GM23338 (cell line): ENCODE measurements at regions not wholly inside any gene's neighbourhood (a gene's known extent, or its start where the extent isn't known, plus 50 kb on each side); places are given as distances from the start of the nearest gene placed in this dataset.

ENCODE experiments used
- ATAC-seq: fragments of 200-7000 bp; cut with Tn5 transposase; 3 replicates; pipeline ENCODE4 v1.9.1; 2020
- DNase-seq: peaks from one replicate; pipeline ENCODE4 v3.0.0-alpha.2; 2015; ENCODE audit warnings: low spot score
- H2AFZ ChIP-seq: fragments of 200-600 bp; sonication (generic); 2 replicates; pipeline ENCODE4 v1.8.0; 2016; ENCODE audit warnings: antibody characterized with exemption, mild to moderate bottlenecking, moderate library complexity
- H3F3A ChIP-seq: fragments of 200-600 bp; sonication (generic); replicated peaks from 2 replicates; pipeline ENCODE4 v1.8.0; 2017; ENCODE audit warnings: antibody characterized with exemption, mixed run types, low read depth
- H3K27ac ChIP-seq: fragments of 200-600 bp; sonication (generic); 2 replicates; pipeline ENCODE4 v1.6.1; 2016; ENCODE audit warnings: low read depth
- H3K27me3 ChIP-seq: fragments of 200-600 bp; sonication (generic); 2 replicates; pipeline ENCODE4 v1.8.0; 2016; ENCODE audit warnings: mild to moderate bottlenecking, mixed run types, moderate library complexity; ENCODE audit not compliant: insufficient read depth
- H3K36me3 ChIP-seq: fragments of 200-600 bp; sonication (generic); 2 replicates; pipeline ENCODE4 v1.8.0; 2016; ENCODE audit warnings: mild to moderate bottlenecking; ENCODE audit not compliant: insufficient read depth
- H3K4me1 ChIP-seq: fragments of 200-600 bp; sonication (generic); 2 replicates; pipeline ENCODE4 v1.8.0; 2016; ENCODE audit warnings: mild to moderate bottlenecking, moderate library complexity; ENCODE audit not compliant: insufficient read depth
- H3K4me2 ChIP-seq: fragments of 200-600 bp; sonication (generic); 2 replicates; pipeline ENCODE4 v1.7.1; 2017; ENCODE audit warnings: mixed run types
- H3K4me3 ChIP-seq: fragments of 200-600 bp; sonication (generic); 2 replicates; pipeline ENCODE4 v1.6.1; 2016; ENCODE audit warnings: mixed run types
- H3K79me2 ChIP-seq: fragments of 200-600 bp; sonication (generic); replicated peaks from 2 replicates; pipeline ENCODE4 v1.8.0; 2017; ENCODE audit warnings: mild to moderate bottlenecking; ENCODE audit not compliant: insufficient read depth
- H3K9me2 ChIP-seq: fragments of 200-600 bp; sonication (generic); 2 replicates; pipeline ENCODE4 v1.8.0; 2017; ENCODE audit not compliant: insufficient read depth
- H4K20me1 ChIP-seq: fragments of 200-600 bp; sonication (generic); replicated peaks from 2 replicates; pipeline ENCODE4 v1.8.0; 2017; ENCODE audit warnings: mild to moderate bottlenecking; ENCODE audit not compliant: insufficient read depth
- H3K27ac Mint-ChIP-seq: 2 replicates; pipeline ENCODE4 v1.8.0; 2020; ENCODE audit warnings: inconsistent platforms, mild to moderate bottlenecking, moderate library complexity, mixed read lengths
- H3K27me3 Mint-ChIP-seq: 3 replicates; pipeline ENCODE4 v1.8.0; 2022; ENCODE audit warnings: low read depth, mild to moderate bottlenecking, moderate library complexity, mixed read lengths, inconsistent platforms; ENCODE audit not compliant: insufficient read depth, poor library complexity
- H3K36me3 Mint-ChIP-seq: 3 replicates; pipeline ENCODE4 v1.8.0; 2021; ENCODE audit warnings: low read depth, mild to moderate bottlenecking, inconsistent platforms, moderate library complexity, mixed read lengths
- H3K4me1 Mint-ChIP-seq: 3 replicates; pipeline ENCODE4 v1.8.0; 2020; ENCODE audit warnings: mild to moderate bottlenecking, inconsistent platforms, mixed read lengths
- H3K4me3 Mint-ChIP-seq: 3 replicates; pipeline ENCODE4 v1.8.0; 2021; ENCODE audit warnings: moderate library complexity, mild to moderate bottlenecking, inconsistent platforms, mixed read lengths
- H3K9me3 Mint-ChIP-seq: 3 replicates; pipeline ENCODE4 v1.8.0; 2020; ENCODE audit warnings: moderate library complexity, mild to moderate bottlenecking, inconsistent platforms, mixed read lengths
- CREB1 ChIP-seq: fragments of 250-450 bp; sonication (Bioruptor Pico); IDR thresholded peaks from 2 replicates; pipeline ENCODE4 v1.5.0; 2020; ENCODE audit warnings: low read depth, mild to moderate bottlenecking, moderate library complexity
- EZH2 ChIP-seq: fragments of 200-600 bp; sonication (generic); IDR thresholded peaks from one replicate; pipeline ENCODE4 v1.8.0; 2017; ENCODE audit warnings: antibody characterized with exemption, mild to moderate bottlenecking, low read depth; ENCODE audit not compliant: unreplicated experiment
- EZH2phosphoT487 ChIP-seq: fragments of 200-600 bp; sonication (generic); IDR thresholded peaks from one replicate; pipeline ENCODE4 v1.8.1; 2018; ENCODE audit warnings: antibody characterized with exemption; ENCODE audit not compliant: unreplicated experiment
- POLR2AphosphoS5 ChIP-seq: IDR thresholded peaks from 2 replicates; pipeline ENCODE4 v1.6.1; 2016; ENCODE audit warnings: antibody characterized with exemption, low read depth
- ZNF331 ChIP-seq: fragments of 250-450 bp; sonication (Bioruptor Pico); IDR thresholded peaks from 2 replicates; pipeline ENCODE4 v1.5.0; 2020; ENCODE audit warnings: low read depth, mild to moderate bottlenecking, moderate library complexity
- TF ChIP-seq, protein P1 (sequence below): fragments of 250-450 bp; sonication (Bioruptor Pico); IDR thresholded peaks from 2 replicates; pipeline ENCODE4 v1.5.0; 2020; ENCODE audit warnings: mild to moderate bottlenecking, moderate library complexity
- TF ChIP-seq, protein P2 (sequence below): IDR thresholded peaks from 2 replicates; pipeline ENCODE4 v1.6.1; 2016; ENCODE audit warnings: antibody characterized with exemption

DNA sequence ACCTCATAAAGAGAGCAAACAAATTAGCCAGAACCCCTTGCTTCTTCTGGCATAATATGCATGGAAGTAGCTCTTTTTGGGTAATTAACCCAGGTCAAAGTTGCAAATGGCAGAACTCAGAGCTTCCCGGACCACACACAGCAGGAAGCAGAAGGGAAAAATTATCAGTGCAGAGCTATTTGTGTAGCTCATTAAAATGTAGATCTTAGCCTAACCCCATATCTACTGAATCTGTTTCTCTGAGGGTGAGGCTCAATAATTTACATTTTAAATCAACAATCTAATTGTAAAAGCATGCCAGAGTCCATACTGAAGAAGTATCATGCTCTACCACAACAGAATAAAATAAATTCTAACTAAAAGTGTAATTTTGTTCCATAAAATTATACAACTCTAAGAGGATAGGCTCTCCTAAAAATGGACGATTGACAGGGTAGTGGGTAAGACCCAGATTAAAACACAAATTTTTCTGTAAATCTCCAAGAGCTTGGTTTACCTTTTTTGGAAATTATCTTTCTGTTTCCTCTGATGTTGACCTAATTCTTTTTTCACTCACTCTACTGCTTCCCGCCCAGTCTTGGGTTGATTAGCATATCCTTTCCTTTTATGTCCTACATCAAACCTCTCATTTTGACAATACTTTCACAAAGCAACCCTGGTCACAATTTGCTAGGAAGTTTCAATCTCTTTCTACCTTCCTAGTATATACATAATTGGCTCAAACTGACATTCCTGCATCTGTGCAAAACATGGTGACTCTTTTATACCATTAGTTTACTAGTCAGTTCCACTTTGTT lies 213.3 kb upstream of the SLC16A7 start (continued):
- TF ChIP-seq EZH2phosphoT487 (no peak), EZH2 (no peak), POLR2AphosphoS5 (no peak)
- TF ChIP-seq, protein P1, sequence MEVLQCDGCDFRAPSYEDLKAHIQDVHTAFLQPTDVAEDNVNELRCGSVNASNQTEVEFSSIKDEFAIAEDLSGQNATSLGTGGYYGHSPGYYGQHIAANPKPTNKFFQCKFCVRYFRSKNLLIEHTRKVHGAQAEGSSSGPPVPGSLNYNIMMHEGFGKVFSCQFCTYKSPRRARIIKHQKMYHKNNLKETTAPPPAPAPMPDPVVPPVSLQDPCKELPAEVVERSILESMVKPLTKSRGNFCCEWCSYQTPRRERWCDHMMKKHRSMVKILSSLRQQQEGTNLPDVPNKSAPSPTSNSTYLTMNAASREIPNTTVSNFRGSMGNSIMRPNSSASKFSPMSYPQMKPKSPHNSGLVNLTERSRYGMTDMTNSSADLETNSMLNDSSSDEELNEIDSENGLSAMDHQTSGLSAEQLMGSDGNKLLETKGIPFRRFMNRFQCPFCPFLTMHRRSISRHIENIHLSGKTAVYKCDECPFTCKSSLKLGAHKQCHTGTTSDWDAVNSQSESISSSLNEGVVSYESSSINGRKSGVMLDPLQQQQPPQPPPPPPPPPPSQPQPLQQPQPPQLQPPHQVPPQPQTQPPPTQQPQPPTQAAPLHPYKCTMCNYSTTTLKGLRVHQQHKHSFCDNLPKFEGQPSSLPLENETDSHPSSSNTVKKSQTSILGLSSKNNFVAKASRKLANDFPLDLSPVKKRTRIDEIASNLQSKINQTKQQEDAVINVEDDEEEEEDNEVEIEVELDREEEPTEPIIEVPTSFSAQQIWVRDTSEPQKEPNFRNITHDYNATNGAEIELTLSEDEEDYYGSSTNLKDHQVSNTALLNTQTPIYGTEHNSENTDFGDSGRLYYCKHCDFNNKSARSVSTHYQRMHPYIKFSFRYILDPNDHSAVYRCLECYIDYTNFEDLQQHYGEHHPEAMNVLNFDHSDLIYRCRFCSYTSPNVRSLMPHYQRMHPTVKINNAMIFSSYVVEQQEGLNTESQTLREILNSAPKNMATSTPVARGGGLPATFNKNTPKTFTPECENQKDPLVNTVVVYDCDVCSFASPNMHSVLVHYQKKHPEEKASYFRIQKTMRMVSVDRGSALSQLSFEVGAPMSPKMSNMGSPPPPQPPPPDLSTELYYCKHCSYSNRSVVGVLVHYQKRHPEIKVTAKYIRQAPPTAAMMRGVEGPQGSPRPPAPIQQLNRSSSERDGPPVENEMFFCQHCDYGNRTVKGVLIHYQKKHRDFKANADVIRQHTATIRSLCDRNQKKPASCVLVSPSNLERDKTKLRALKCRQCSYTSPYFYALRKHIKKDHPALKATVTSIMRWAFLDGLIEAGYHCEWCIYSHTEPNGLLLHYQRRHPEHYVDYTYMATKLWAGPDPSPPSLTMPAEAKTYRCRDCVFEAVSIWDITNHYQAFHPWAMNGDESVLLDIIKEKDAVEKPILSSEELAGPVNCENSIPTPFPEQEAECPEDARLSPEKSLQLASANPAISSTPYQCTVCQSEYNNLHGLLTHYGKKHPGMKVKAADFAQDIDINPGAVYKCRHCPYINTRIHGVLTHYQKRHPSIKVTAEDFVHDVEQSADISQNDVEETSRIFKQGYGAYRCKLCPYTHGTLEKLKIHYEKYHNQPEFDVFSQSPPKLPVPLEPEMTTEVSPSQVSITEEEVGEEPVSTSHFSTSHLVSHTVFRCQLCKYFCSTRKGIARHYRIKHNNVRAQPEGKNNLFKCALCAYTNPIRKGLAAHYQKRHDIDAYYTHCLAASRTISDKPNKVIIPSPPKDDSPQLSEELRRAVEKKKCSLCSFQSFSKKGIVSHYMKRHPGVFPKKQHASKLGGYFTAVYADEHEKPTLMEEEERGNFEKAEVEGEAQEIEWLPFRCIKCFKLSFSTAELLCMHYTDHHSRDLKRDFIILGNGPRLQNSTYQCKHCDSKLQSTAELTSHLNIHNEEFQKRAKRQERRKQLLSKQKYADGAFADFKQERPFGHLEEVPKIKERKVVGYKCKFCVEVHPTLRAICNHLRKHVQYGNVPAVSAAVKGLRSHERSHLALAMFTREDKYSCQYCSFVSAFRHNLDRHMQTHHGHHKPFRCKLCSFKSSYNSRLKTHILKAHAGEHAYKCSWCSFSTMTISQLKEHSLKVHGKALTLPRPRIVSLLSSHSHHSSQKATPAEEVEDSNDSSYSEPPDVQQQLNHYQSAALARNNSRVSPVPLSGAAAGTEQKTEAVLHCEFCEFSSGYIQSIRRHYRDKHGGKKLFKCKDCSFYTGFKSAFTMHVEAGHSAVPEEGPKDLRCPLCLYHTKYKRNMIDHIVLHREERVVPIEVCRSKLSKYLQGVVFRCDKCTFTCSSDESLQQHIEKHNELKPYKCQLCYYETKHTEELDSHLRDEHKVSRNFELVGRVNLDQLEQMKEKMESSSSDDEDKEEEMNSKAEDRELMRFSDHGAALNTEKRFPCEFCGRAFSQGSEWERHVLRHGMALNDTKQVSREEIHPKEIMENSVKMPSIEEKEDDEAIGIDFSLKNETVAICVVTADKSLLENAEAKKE (CRISPR knock-in tag) = no peak
- TF ChIP-seq, protein P2, sequence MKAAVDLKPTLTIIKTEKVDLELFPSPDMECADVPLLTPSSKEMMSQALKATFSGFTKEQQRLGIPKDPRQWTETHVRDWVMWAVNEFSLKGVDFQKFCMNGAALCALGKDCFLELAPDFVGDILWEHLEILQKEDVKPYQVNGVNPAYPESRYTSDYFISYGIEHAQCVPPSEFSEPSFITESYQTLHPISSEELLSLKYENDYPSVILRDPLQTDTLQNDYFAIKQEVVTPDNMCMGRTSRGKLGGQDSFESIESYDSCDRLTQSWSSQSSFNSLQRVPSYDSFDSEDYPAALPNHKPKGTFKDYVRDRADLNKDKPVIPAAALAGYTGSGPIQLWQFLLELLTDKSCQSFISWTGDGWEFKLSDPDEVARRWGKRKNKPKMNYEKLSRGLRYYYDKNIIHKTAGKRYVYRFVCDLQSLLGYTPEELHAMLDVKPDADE = no peak

DNA sequence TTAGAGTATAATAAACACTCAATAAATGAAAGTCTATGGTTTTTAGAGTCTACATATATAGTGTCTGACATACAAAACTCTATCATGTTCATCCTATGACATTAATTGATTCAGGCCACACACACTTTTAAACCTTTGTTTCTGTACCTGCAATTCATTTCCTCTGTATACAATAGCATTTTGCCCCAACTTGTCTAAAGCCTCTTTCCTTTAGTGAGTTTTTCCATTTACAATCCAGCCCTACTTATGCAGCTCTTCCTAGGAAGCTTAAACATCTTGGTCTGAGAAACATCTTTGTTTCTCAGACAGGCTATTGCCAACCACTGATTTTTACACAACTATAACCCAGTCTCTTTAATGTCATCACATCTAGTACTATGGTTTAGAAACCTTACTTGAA lies 214.7 kb upstream of the SLC16A7 start:
- Mint-ChIP-seq H3K27me3 (no peaks in the 10 kb centered on the region), H3K9me3 (no peaks in the 10 kb centered on the region), H3K27ac (no peak overlapping the region), H3K36me3 (no peaks in the 10 kb centered on the region), H3K4me3 (no peak overlapping the region), H3K4me1 (peaks cover 38% of the 10 kb centered on the region)
- H3K27ac ChIP-seq = no peak overlapping the region
- no peaks in the 10 kb centered on the region for H3K9me2 ChIP-seq
- no peaks in the 10 kb centered on the region for H3K79me2 ChIP-seq
- H3K36me3 ChIP-seq = no peaks in the 10 kb centered on the region
- no peaks in the 10 kb centered on the region for H3F3A ChIP-seq
- H3K4me1 ChIP-seq = peaks cover 32% of the 10 kb centered on the region
- no peak for ATAC-seq
- no peak for DNase-seq
- no peak overlapping the region for H3K4me2 ChIP-seq
- H3K27me3 ChIP-seq = no peaks in the 10 kb centered on the region
- no peak overlapping the region for H3K4me3 ChIP-seq
- no peak overlapping the region for H2AFZ ChIP-seq
- H4K20me1 ChIP-seq = no peaks in the 10 kb centered on the region
- TF ChIP-seq, protein P1 (CRISPR knock-in tag) = no peak
- TF ChIP-seq CREB1 (CRISPR knock-in tag) (no peak), ZNF331 (CRISPR knock-in tag) (no peak), EZH2phosphoT487 (no peak), EZH2 (no peak)
